ENCODE measurements at regions not wholly inside any gene's neighbourhood (a gene's known extent, or its start where the extent isn't known, plus 50 kb on each side); places are given as distances from the start of the nearest gene placed in this dataset.

DNA sequence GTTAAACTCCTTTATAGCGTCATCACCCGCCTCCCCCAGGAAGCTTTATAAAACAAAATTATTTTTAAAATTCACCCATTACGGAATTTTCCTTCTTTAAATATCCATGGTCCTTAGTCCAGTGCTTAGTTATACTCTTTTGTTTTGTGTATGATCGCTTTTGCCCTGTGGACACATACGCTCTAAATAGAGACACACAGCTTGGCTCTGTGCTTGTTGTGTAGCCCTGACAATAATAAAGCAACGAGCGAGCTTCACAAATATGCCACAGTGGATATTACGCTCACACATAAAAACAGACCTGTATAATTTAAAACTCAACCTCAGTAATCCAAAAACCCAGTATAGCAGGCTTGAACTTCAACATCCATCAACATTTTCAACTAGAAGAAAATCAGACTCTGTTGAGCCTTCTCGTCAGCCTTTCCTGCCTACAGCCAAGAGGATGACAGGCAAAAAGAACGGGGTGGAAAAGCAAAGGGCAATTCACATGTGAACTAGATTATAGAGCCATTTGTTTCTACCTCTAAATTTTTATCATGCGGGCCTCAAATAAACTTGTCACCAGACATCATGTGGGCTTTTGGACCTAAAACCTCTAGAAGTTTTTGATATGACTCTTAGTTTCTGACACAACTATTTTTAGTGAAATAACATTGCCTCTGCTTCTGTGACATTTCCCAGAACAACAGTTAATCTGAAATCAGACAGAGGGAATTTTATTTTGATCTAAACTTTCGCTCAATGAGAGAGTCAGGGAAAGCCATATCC, 89.6 kb upstream of the THBS1 start:
- TF ChIP-seq, protein P1, sequence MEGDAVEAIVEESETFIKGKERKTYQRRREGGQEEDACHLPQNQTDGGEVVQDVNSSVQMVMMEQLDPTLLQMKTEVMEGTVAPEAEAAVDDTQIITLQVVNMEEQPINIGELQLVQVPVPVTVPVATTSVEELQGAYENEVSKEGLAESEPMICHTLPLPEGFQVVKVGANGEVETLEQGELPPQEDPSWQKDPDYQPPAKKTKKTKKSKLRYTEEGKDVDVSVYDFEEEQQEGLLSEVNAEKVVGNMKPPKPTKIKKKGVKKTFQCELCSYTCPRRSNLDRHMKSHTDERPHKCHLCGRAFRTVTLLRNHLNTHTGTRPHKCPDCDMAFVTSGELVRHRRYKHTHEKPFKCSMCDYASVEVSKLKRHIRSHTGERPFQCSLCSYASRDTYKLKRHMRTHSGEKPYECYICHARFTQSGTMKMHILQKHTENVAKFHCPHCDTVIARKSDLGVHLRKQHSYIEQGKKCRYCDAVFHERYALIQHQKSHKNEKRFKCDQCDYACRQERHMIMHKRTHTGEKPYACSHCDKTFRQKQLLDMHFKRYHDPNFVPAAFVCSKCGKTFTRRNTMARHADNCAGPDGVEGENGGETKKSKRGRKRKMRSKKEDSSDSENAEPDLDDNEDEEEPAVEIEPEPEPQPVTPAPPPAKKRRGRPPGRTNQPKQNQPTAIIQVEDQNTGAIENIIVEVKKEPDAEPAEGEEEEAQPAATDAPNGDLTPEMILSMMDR (conservative IDR thresholded peaks at IDR 0.05; ENCODE audit: low read depth, low read length): no peak
- no peak for TF ChIP-seq EZH2 (IDR thresholded peaks at IDR 0.05; ENCODE audit: borderline replicate concordance, low read depth, low read length, poor library complexity, severe bottlenecking)
